H1 (cell line): ENCODE measurements at regions not wholly inside any gene's neighbourhood (a gene's known extent, or its start where the extent isn't known, plus 50 kb on each side); places are given as distances from the start of the nearest gene placed in this dataset.

ENCODE experiments used
- CBX8 ChIP-seq: fragments of 300-800, 300-1000 bp; sonication (generic); IDR thresholded peaks from 2 replicates; pipeline ENCODE4 v1.7.1; 2016; ENCODE audit warnings: low read depth, low read length, borderline replicate concordance
- NRF1 ChIP-seq: IDR thresholded peaks from 2 replicates; pipeline ENCODE4 v1.6.1; 2011; ENCODE audit warnings: mild to moderate bottlenecking, low read depth, low read length, improper control_type of control experiment
- SUZ12 ChIP-seq: fragments of 200-600 bp; sonication (generic); IDR thresholded peaks from 2 replicates; pipeline ENCODE4 v1.6.1; 2012; ENCODE audit warnings: mild to moderate bottlenecking, inconsistent platforms, low read length, moderate library complexity, mixed read lengths
- TAF7 ChIP-seq: optimal IDR thresholded peaks from 2 replicates; pipeline ENCODE3; 2011; ENCODE audit warnings: low read depth, mild to moderate bottlenecking, inconsistent platforms, low read length, moderate library complexity, borderline replicate concordance
- TF ChIP-seq, protein P1 (sequence below): IDR thresholded peaks from 2 replicates; pipeline ENCODE4 v1.6.1; 2011; ENCODE audit warnings: low read depth, mild to moderate bottlenecking, low read length; ENCODE audit not compliant: insufficient read depth
- TF ChIP-seq, protein P2 (sequence below): IDR thresholded peaks from 2 replicates; pipeline ENCODE4 v1.6.1; 2012; ENCODE audit warnings: low read length, inconsistent platforms

GRCh38 chr10:29078919-29079318, 210.0 kb upstream of the LYZL1 start (continued):
- TF ChIP-seq TAF7, result no peak
- TF ChIP-seq SUZ12, result no peak
- TF ChIP-seq, protein P1, sequence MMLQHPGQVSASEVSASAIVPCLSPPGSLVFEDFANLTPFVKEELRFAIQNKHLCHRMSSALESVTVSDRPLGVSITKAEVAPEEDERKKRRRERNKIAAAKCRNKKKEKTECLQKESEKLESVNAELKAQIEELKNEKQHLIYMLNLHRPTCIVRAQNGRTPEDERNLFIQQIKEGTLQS, result no peak
- no peak for TF ChIP-seq NRF1
- TF ChIP-seq, protein P2, sequence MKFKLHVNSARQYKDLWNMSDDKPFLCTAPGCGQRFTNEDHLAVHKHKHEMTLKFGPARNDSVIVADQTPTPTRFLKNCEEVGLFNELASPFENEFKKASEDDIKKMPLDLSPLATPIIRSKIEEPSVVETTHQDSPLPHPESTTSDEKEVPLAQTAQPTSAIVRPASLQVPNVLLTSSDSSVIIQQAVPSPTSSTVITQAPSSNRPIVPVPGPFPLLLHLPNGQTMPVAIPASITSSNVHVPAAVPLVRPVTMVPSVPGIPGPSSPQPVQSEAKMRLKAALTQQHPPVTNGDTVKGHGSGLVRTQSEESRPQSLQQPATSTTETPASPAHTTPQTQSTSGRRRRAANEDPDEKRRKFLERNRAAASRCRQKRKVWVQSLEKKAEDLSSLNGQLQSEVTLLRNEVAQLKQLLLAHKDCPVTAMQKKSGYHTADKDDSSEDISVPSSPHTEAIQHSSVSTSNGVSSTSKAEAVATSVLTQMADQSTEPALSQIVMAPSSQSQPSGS, result no peak
- TF ChIP-seq CBX8, result no peak
